GM18868 (cell line): ENCODE measurements at regions not wholly inside any gene's neighbourhood (a gene's known extent, or its start where the extent isn't known, plus 50 kb on each side); places are given as distances from the start of the nearest gene placed in this dataset.
A peak's percentile ranks its signal among the peaks of the same experiment; 100 is the strongest.

ENCODE experiments used
- ATAC-seq: cut with Tn5 transposase; IDR thresholded peaks from one replicate; pipeline ENCODE4 v1.9.1; 2021; ENCODE audit warnings: mild to moderate bottlenecking, moderate library complexity; ENCODE audit not compliant: unreplicated experiment

GRCh38 chr1:91152331-91152730 lies 130.5 kb upstream of the ZNF644 start:
- no peak for ATAC-seq

- no peak for ATAC-seq
Measured at GRCh38 chr1:91151702-91152101, 129.9 kb upstream of the ZNF644 start.

DNA sequence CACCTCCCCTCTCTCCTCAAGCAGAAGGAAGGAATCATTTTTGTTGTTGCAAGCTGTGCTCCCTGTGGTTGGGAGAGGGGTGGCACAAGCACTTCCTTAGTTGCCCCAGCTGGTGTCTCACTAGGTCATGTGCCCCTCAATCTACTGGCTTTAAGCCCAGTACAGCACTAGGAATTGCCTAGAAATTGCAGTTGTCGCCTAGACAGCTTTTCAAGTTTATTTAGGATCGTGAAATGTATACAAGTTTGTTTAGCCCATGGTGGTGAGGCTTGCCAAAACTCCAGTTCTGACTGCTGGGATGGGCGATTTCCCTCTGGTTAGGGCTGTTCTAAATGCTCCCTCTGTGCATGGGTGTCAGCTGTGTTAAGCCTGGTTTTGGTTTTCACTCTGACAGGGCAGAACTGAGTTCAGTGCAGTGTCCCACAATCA lies 126.8 kb upstream of the ZNF644 start:
- ATAC-seq = no peak

GRCh38 chr1:91141858-91142257 lies 120.0 kb upstream of the ZNF644 start:
- no peak for ATAC-seq

DNA sequence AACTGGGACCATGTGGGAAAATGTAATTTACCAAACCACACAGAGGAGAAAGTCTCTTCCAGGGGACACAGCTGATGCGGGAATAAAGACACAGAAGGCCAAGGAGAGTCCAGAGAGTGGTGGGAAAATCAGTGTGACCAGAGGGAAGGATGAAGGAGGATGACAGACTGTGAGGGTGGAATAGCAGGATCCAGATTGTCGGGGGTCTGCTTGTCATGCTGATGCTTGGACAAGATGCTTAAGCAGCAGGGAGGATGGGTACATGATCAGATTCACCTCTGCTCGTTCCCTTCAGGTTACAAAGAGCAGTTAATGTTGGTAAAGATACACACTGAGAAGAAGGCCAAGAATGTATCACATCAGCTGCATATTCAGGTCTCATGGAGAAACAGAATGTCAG lies 117.1 kb upstream of the ZNF644 start:
- no peak for ATAC-seq

GRCh38 chr1:91137173-91137852 lies 115.5 kb upstream of the ZNF644 start:
- no peak for ATAC-seq

- ATAC-seq = no peak
Measured at GRCh38 chr1:91135799-91136198, 114.0 kb upstream of the ZNF644 start.

DNA sequence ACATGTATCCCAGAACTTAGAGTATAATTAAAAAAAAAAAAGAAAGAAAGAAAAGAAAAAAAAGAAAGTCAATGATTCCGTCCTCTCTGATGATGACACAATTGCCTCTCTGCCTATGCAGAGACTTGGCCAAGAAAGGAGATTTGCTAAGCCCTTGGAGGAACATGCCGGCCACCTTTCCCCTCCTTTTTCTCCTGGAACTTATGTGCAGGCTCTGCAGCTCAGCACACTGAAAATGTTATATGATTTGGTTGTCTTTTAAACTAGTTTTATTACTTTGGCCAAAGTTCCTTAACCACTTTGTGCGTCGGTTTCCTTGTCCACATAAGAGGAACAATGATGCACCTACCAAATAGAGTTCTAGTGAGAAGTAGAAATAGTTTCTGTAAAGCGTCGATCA lies 111.4 kb upstream of the ZNF644 start:
- no peak for ATAC-seq

GRCh38 chr1:91130256-91130985 lies 108.6 kb upstream of the ZNF644 start:
- no peak for ATAC-seq

DNA sequence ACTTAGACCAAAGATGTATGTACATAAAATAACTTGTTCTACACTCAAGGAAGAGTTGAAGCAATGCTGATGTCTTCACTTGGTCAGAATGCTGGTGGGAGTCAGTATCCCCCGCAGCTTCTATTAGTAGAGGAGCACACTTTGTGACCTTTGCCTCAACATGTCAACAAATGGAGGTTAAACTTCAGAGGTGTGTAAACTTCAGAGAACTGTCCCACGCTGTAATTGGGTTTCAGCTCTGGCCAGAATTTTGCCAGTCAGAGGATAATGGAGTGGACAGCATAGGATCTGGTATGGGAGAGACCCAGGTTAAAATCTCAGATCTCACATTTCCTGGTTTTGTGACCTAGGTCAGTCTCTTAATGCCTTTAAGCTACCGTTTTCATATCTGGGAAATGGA lies 107.6 kb upstream of the ZNF644 start:
- ATAC-seq = no peak

DNA sequence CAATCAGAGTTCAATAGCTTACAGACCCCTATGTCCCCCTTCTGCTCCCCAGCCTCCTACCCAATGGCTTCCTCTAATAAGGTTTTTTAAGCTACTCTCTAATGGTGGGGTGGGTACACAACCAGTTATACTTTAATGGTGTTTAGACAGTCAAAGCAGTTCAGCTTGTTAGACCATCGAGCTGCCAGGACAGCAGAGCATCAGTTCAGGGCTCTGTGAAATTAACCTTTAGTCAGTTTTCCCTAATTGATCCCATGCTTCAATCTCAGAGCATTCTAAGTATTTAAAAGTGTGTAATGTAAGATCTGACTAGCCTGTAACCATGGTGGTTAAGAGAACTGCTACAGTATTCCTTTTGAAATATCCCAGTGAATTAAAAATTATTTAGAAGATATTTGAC lies 107.2 kb upstream of the ZNF644 start:
- no peak for ATAC-seq

DNA sequence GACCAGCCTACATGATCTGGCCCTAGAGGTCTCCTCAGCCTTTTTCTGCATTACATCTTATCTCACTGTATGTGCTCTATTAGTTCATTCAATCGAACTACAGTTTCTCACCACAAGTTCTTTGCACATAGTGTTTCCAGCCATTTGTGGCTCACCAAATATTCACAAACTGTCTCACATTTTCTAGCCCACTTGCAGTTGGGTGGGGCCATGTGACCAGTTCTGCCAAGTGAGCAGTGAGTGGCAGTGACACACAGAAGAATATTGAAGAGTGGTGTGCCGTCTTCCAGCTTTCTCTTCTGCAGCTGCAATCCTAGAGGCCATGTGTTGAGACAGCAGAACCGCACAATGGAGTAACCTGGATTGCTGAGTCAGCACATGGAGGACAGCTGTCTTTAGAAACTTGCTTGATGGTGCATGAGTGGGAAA lies 103.2 kb upstream of the ZNF644 start:
- peak; percentile 66 for ATAC-seq

DNA sequence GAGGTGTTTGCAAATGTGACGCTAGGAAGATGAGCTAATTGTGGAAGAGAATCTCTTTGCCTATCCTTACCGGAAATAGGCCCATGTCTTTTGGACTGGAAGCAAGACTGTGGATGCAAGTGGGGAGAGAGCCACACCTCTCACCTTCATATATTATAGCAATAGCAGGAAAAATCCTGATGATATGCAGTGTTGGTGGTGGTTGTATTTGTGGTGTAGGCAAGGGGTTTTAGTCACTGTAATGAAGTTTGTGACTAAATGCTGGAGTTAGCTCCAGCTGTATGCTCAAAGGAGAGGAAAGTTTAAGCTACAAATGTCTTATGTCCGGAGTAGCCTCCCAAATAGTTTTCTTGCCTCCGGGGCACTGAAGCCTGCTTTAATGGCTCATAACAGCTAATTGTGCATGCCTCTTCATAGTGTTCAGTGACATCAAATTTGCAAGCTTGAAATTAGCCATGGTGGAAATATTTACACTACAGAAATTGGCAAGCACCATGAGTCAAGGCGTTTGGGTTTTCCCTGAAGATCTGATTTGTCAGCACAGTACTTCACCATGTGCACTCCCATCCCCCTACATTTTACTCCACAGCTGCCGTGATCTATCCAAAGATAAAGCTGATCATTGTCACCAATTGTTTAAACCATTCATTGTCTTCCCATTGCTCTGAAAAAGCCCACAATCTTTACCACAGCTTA lies 102.6 kb upstream of the ZNF644 start:
- peak; percentile 55 for ATAC-seq

DNA sequence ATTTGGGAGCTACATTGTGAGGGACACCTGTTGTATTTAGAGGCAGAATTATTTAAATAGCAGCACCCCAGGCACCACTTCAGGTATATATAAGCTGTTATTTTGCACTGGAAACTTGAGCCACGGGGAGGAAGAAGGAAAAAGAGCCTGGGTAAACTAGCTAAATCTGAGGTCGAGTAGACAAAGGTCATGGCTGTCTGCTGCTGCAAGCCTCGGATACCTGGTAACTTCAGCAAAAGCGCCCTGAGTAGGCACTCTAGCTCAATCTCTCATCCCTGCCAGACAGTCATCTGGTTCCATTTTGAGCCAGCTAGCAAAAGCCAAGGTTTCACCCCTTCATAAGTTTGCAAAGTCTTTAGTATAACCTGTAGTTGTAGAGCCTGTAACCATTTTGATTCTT lies 101.9 kb upstream of the ZNF644 start:
- ATAC-seq = no peak

GRCh38 chr1:91123319-91123718 lies 101.5 kb upstream of the ZNF644 start:
- ATAC-seq = no peak

- ATAC-seq = no peak
Measured at GRCh38 chr1:91122106-91122717, 100.4 kb upstream of the ZNF644 start.

- no peak for ATAC-seq
Measured at GRCh38 chr1:91121366-91121765, 99.5 kb upstream of the ZNF644 start.

DNA sequence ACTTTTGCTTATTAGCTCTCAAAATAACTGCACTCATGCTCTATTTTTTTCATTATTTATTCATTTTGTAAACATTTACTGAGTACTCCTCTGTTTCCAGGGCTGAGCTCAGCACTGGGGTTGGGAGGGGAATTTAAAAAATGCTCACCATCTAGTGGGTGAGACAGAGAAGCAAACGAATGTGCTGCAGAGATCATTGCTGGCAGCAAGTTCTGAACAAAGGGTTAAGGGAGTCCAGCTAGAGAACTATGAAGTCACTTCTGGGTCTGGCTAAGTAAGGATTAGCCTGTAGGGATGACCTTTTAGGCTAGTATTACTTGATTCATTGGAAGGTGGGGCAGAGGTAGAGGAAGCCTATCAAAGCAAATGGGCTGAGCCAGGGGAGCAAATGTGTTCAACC lies 99.1 kb upstream of the ZNF644 start:
- no peak for ATAC-seq

DNA sequence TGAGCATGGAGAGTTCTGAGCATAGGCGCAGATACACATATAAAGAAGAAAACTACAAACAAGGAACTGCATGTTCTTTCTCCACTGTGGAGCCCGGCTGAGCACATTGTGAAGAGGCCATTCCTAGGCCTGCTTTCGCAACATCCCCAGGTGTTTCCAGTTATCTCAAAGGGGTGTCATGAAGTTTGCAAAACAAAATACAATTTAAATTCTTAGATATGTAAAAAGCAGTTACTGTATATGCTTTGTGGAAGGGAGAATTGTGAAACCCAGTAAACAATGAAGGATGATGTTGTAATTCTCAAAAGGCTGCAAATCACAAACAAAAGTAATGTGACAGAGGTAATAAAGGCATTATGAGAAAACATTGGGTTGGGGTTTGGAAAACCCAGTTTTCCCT lies 98.6 kb upstream of the ZNF644 start:
- ATAC-seq = no peak

DNA sequence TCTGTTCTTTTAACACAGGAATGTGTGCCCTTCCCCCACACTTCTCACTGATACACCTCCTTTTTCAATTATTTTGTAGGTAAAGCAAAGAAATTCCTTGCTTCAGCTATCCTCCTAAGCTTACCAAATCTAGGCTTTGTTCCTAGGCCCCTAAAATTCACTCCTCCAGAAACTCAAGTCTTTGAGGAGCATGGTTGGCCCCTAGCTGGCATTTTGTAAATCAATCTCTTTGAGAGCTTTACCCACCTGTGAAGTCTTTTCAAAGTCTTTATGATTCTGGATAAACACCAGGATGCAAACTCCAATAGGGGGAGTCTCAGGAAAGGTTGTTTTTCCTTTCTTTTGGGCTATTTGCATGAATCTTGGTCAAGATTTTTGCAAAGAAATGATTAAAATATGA lies 82.9 kb upstream of the ZNF644 start:
- ATAC-seq = no peak

DNA sequence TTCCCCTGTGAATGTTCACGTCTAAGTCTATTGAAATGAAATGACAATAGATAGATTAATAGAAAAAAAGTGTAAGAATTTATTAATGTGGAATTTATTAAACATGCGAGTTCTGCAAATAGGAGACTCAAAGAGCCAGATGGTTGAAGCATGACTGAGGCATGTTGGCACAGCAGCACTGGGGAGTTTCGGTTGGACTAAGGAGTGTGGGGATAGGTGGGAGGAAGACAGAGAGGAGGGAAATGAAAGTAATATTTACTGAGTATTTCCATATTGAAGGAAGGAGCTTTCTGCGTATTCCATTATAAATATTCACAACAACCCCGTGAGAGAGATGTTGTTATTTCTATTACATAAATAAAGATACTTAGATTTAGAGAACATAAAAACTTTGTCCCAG lies 79.5 kb upstream of the ZNF644 start:
- no peak for ATAC-seq
